A549 (cell line): ENCODE measurements at regions not wholly inside any gene's neighbourhood (a gene's known extent, or its start where the extent isn't known, plus 50 kb on each side); places are given as distances from the start of the nearest gene placed in this dataset.

Source experiments
- ATAC-seq, 2 experiments: fragments of 200-7000 bp in 1 of 2; fragments of >200 bp in 1 of 2; cut with Nextera tagmentation in 1 of 2; cut with Tn5 transposase in 1 of 2; 3 replicates each; pipeline versions ENCODE4 v1.8.0 to v1.9.1; 2018 to 2020; ENCODE audit warnings: mild to moderate bottlenecking in 1 of 2, moderate library complexity in 1 of 2
- CTCF ChIA-PET: fragments of 300-600 bp; sonication (Branson Sonifier 250); formaldehyde crosslinking; extraction: SDS; loops from one replicate; lab custom pipeline; 2021; ENCODE audit warnings: antibody characterized with exemption, inconsistent platforms; lab: Yijun Ruan, JAX
- POLR2A ChIA-PET: fragments of 350-600 bp; formaldehyde crosslinking; extraction: SDS; loops from one replicate; lab custom pipeline; 2021; ENCODE audit warnings: antibody characterized with exemption, inconsistent platforms; lab: Yijun Ruan, JAX
- DNase-seq, 2 experiments: peaks; one replicate each; pipeline versions ENCODE4 v3.0.0 to v3.0.0-alpha.2; 2011 to 2016; ENCODE audit warnings: low read depth in 1 of 2, low spot score in 1 of 2
- FAIRE-seq: peaks from 2 replicates; lab custom pipeline; 2011; peaks lifted over from hg19 to GRCh38; lab: Jason Lieb, UNC
- H3K27ac ChIP-seq, 2 experiments: fragments of >200 bp; sonication (Bioruptor Twin); formaldehyde crosslinking; 3 replicates each; pipeline ENCODE4 v1.5.1; 2016 to 2017
- H3K4me1 ChIP-seq: fragments of >200 bp; sonication (Bioruptor Twin); formaldehyde crosslinking; 3 replicates; pipeline ENCODE4 v1.6.1; 2016
- H3K4me2 ChIP-seq: fragments of >200 bp; sonication (Bioruptor Twin); formaldehyde crosslinking; 3 replicates; pipeline ENCODE4 v1.6.1; 2016
- H3K4me3 ChIP-seq: fragments of >200 bp; sonication (Bioruptor Twin); formaldehyde crosslinking; 3 replicates; pipeline ENCODE4 v1.5.1; 2016
- H3K9me3 ChIP-seq: fragments of >200 bp; sonication (Bioruptor Twin); formaldehyde crosslinking; 3 replicates; pipeline ENCODE4 v1.6.1; 2016
- CBX8 ChIP-seq: fragments of 200-600 bp; sonication (generic); IDR thresholded peaks from 2 replicates; pipeline ENCODE4 v1.6.1; 2016
- CHD2 ChIP-seq: fragments of 150-350 bp; IDR thresholded peaks from 2 replicates; pipeline ENCODE4 v1.6.1; 2014; ENCODE audit warnings: low read length; ENCODE audit not compliant: partially characterized antibody
- CHD4 ChIP-seq: fragments of 200-600 bp; sonication (generic); IDR thresholded peaks from 2 replicates; pipeline ENCODE4 v1.6.1; 2016; ENCODE audit warnings: antibody characterized with exemption, mild to moderate bottlenecking, borderline replicate concordance
- E2F6 ChIP-seq: IDR thresholded peaks from 2 replicates; pipeline ENCODE4 v1.6.1; 2012; ENCODE audit warnings: low read depth, borderline replicate concordance
- EHMT2 ChIP-seq: fragments of 200-600 bp; sonication (generic); IDR thresholded peaks from 2 replicates; pipeline ENCODE4 v1.6.1; 2016; ENCODE audit warnings: antibody characterized with exemption, low read depth, mild to moderate bottlenecking, moderate library complexity
- FOSL2 ChIP-seq, 2 experiments: fragments of 450-650 bp in 1 of 2; fragments of >200 bp in 1 of 2; sonication (Bioruptor Twin) in 1 of 2; formaldehyde crosslinking; IDR thresholded peaks; 2 replicates each; pipeline versions ENCODE4 v1.5.0 to v1.6.1; 2016 to 2020; ENCODE audit warnings: mild to moderate bottlenecking in 1 of 2, moderate library complexity in 1 of 2
- GATA3 ChIP-seq: IDR thresholded peaks from 2 replicates; pipeline ENCODE4 v1.6.1; 2012; ENCODE audit warnings: borderline replicate concordance
- HDAC2 ChIP-seq: fragments of 200-600 bp; sonication (generic); IDR thresholded peaks from 2 replicates; pipeline ENCODE4 v1.6.1; 2016
- HOXB13 ChIP-seq: fragments of 250-450 bp; sonication (Bioruptor Pico); IDR thresholded peaks from 2 replicates; pipeline ENCODE4 v1.5.0; 2020; ENCODE audit warnings: low read depth, mild to moderate bottlenecking, moderate library complexity
- JUN ChIP-seq, 2 experiments: fragments of >200 bp; sonication (Bioruptor Twin); formaldehyde crosslinking; IDR thresholded peaks; 2 replicates in 1 of 2; 3 replicates in 1 of 2; pipeline ENCODE4 v1.6.1; 2016 to 2017
- MAFK ChIP-seq: fragments of 450-650 bp; IDR thresholded peaks from 2 replicates; pipeline ENCODE4 v1.6.1; 2014; ENCODE audit not compliant: partially characterized antibody
- MAX ChIP-seq: IDR thresholded peaks from 2 replicates; pipeline ENCODE4 v1.6.1; 2012
- MYC ChIP-seq: IDR thresholded peaks from 2 replicates; pipeline ENCODE4 v1.6.1; 2012; ENCODE audit warnings: mild to moderate bottlenecking, inconsistent platforms, low read length, improper control_type of control experiment, borderline replicate concordance
- NFE2L2 ChIP-seq: fragments of 150-350 bp; conservative IDR thresholded peaks from 2 replicates; pipeline ENCODE4 v1.6.1; 2014; ENCODE audit warnings: low read length
- NR3C1 ChIP-seq: fragments of >200 bp; sonication (Bioruptor Twin); formaldehyde crosslinking; IDR thresholded peaks from 3 replicates; pipeline ENCODE4 v1.6.1; 2017
- PBX3 ChIP-seq: IDR thresholded peaks from 2 replicates; pipeline ENCODE4 v1.6.1; 2012
- POLR2AphosphoS2 ChIP-seq: conservative IDR thresholded peaks from 2 replicates; pipeline ENCODE4 v1.6.1; 2012; ENCODE audit warnings: low read length, improper control_type of control experiment, inconsistent platforms
- RARB ChIP-seq: fragments of 250-450 bp; sonication (Bioruptor Pico); IDR thresholded peaks from 2 replicates; pipeline ENCODE4 v1.8.0; 2021; ENCODE audit warnings: mild to moderate bottlenecking, moderate library complexity
- RFX5 ChIP-seq: fragments of 450-650 bp; IDR thresholded peaks from 2 replicates; pipeline ENCODE4 v1.7.1; 2014; ENCODE audit warnings: antibody characterized with exemption, mild to moderate bottlenecking, moderate library complexity
- RNF2 ChIP-seq: fragments of 200-600 bp; sonication (generic); IDR thresholded peaks from 2 replicates; pipeline ENCODE4 v1.6.1; 2016; ENCODE audit warnings: low read depth, mild to moderate bottlenecking, antibody characterized with exemption, moderate library complexity, borderline replicate concordance
- SMC3 ChIP-seq: fragments of >200 bp; sonication (Bioruptor Twin); formaldehyde crosslinking; IDR thresholded peaks from 3 replicates; pipeline ENCODE4 v1.6.1; 2018; ENCODE audit warnings: inconsistent platforms
- TP53 ChIP-seq: fragments of 250-450 bp; sonication (Bioruptor Pico); IDR thresholded peaks from 2 replicates; pipeline ENCODE4 v1.5.0; 2021; ENCODE audit warnings: mild to moderate bottlenecking, moderate library complexity
- ZNF302 ChIP-seq: fragments of 250-450 bp; sonication (Bioruptor Pico); IDR thresholded peaks from 2 replicates; pipeline ENCODE4 v1.9.0; 2021; ENCODE audit warnings: inconsistent platforms, mild to moderate bottlenecking, moderate library complexity
- ZSCAN20 ChIP-seq: fragments of 250-450 bp; sonication (Bioruptor Pico); IDR thresholded peaks from 2 replicates; pipeline ENCODE4 v1.8.0; 2022; ENCODE audit warnings: mild to moderate bottlenecking, moderate library complexity
- WGBS: methylation state at CpG from one replicate; pipeline ENCODE4 v1.1.6; 2017; ENCODE audit errors: missing lambda C conversion rate; 5-methylcytosine and 5-hydroxymethylcytosine counted together

DNA sequence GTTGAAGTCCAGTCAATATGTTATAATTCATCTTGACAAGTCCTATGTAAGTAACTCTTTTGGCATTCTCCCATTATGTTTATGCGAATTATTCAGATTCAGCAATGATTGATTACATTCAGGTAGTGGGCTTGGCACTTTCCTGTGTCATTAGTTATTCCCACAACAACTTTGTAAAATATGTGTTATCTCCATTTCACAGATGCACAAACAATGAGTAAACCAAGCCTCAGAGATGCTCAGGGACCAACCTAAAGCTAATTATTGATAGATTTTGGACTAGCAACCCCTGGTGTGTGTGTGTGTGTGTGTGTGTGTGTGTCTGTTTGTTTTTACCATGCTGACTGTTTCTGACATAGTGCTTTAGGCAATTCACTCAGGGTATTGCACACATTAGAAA, 371.1 kb upstream of the C1orf87 start:
- Histone ChIP-seq H3K4me2 (no peak overlapping the region), H3K27ac (no peak overlapping the region), H3K4me1 (no peaks in the 10 kb centered on the region), H3K4me3 (no peak overlapping the region), H3K9me3 (no peaks in the 10 kb centered on the region)
- ATAC-seq (no peak), DNase-seq (no peak), FAIRE-seq (no peak)
- no peak for TF ChIP-seq ZNF302 (CRISPR knock-in tag)
- TF ChIP-seq RARB (CRISPR knock-in tag) = no peak
- TF ChIP-seq JUN (IDR thresholded peaks at IDR 0.05) = no peak
- no peak for TF ChIP-seq CHD4
- TF ChIP-seq CHD2 = no peak
- TF ChIP-seq TP53 = no peak
- TF ChIP-seq RNF2 = no peak
- TF ChIP-seq NR3C1 = no peak
- no peak for TF ChIP-seq MYC
- POLR2A ChIA-PET = no interaction called here
- CTCF ChIA-PET = no interaction called here
- WGBS = 5% methylated on average over 1 of the region's 1 CpG

DNA sequence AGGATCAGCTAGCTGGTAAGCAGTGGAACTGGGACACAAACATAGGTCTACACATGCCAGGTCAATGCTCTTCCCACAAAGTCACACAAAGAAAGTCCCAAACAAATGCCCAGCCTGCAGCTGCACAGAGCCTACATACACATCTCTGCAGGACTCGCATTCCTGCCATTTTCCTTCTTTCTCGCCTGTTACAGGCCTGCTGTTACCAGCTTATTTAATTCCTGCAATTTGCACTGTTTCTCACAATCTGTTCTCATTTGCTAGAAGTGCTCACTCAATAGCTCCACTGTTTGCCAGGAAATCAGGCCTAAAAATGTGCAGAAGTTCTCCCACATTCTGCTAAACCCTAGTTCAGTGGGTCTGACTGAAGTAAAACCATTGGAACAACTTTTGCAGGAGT, 362.6 kb upstream of the C1orf87 start:
- no peaks in the 10 kb centered on the region for H3K9me3 ChIP-seq
- no peak overlapping the region for H3K4me2 ChIP-seq
- no peak for TF ChIP-seq TP53
- TF ChIP-seq RFX5 = no peak
- TF ChIP-seq MAX = no peak
- TF ChIP-seq ZSCAN20 = no peak
- DNase-seq (no peak), ATAC-seq (no peak), FAIRE-seq (no peak)
- no peak overlapping the region for H3K27ac ChIP-seq
- 0% methylated on average over 2 of the region's 2 CpGs for whole genome bisulfite sequencing
- no peak overlapping the region for H3K4me3 ChIP-seq
- CTCF ChIA-PET = no interaction called here
- no peaks in the 10 kb centered on the region for H3K4me1 ChIP-seq
- POLR2A ChIA-PET = no interaction called here

GRCh38 chr1:60431593-60431992, 358.0 kb upstream of the C1orf87 start:
- Histone ChIP-seq H3K27ac (no peak overlapping the region), H3K4me3 (no peak overlapping the region), H3K4me2 (no peak overlapping the region), H3K4me1 (no peaks in the 10 kb centered on the region), H3K9me3 (no peaks in the 10 kb centered on the region)
- ChIA-PET POLR2A (no interaction called here), CTCF (no interaction called here)
- WGBS = 0% methylated on average over 2 of the region's 2 CpGs
- no peak for DNase-seq
- FAIRE-seq = no peak
- TF ChIP-seq MAFK (no peak), FOSL2 (IDR thresholded peaks at IDR 0.05) (no peak), FOSL2 (CRISPR knock-in tag; IDR thresholded peaks at IDR 0.05) (no peak)
- no peak for ATAC-seq

GRCh38 chr1:60430375-60430774, 356.8 kb upstream of the C1orf87 start:
- no peak for TF ChIP-seq GATA3
- TF ChIP-seq CBX8 = no peak
- TF ChIP-seq E2F6 = no peak
- no peak for TF ChIP-seq EHMT2
- no peak for TF ChIP-seq CHD2
- no peak for TF ChIP-seq HDAC2
- TF ChIP-seq NFE2L2 = no peak
- no peak for TF ChIP-seq TP53
- no peak for TF ChIP-seq MYC
- TF ChIP-seq PBX3 = no peak
- TF ChIP-seq HOXB13 (CRISPR knock-in tag) = no peak
- no peak for TF ChIP-seq SMC3
- no peak for TF ChIP-seq POLR2AphosphoS2
- no peak for TF ChIP-seq RNF2
- Histone ChIP-seq H3K4me2 (no peak overlapping the region), H3K27ac (no peak overlapping the region), H3K9me3 (no peaks in the 10 kb centered on the region), H3K4me1 (no peaks in the 10 kb centered on the region), H3K4me3 (no peak overlapping the region)
- no peak for ATAC-seq
- WGBS = 0% methylated on average over 2 of the region's 2 CpGs
- DNase-seq = no peak
- ChIA-PET POLR2A (no interaction called here), CTCF (no interaction called here)
- no peak for FAIRE-seq
